ENCODE measurements at regions not wholly inside any gene's neighbourhood (a gene's known extent, or its start where the extent isn't known, plus 50 kb on each side); places are given as distances from the start of the nearest gene placed in this dataset.

DNA sequence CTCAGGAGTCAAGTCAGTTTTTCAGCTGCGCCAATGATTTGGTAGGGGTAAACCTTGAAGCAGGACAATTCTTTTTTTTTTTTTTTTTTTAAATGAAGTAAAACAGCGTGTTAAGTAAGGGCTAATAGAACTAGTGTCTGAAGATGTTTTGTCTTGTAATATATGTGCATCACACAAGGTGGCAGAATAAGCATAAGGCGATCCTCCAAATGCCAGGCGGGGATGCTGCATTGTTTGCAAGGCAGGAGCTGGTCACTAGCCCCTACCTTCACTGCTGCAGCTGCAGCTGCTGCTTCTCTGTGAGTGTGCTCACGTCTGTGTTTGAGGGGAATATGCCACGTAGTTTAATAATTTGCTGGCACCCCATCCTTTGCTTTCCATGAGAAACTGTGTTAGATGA, 272.7 kb upstream of the MAP3K7 start:
- TF ChIP-seq, protein P1, sequence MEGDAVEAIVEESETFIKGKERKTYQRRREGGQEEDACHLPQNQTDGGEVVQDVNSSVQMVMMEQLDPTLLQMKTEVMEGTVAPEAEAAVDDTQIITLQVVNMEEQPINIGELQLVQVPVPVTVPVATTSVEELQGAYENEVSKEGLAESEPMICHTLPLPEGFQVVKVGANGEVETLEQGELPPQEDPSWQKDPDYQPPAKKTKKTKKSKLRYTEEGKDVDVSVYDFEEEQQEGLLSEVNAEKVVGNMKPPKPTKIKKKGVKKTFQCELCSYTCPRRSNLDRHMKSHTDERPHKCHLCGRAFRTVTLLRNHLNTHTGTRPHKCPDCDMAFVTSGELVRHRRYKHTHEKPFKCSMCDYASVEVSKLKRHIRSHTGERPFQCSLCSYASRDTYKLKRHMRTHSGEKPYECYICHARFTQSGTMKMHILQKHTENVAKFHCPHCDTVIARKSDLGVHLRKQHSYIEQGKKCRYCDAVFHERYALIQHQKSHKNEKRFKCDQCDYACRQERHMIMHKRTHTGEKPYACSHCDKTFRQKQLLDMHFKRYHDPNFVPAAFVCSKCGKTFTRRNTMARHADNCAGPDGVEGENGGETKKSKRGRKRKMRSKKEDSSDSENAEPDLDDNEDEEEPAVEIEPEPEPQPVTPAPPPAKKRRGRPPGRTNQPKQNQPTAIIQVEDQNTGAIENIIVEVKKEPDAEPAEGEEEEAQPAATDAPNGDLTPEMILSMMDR (IDR thresholded peaks at IDR 0.05; ENCODE audit: insufficient read depth, low read length): no peak
- TF ChIP-seq, protein P2, sequence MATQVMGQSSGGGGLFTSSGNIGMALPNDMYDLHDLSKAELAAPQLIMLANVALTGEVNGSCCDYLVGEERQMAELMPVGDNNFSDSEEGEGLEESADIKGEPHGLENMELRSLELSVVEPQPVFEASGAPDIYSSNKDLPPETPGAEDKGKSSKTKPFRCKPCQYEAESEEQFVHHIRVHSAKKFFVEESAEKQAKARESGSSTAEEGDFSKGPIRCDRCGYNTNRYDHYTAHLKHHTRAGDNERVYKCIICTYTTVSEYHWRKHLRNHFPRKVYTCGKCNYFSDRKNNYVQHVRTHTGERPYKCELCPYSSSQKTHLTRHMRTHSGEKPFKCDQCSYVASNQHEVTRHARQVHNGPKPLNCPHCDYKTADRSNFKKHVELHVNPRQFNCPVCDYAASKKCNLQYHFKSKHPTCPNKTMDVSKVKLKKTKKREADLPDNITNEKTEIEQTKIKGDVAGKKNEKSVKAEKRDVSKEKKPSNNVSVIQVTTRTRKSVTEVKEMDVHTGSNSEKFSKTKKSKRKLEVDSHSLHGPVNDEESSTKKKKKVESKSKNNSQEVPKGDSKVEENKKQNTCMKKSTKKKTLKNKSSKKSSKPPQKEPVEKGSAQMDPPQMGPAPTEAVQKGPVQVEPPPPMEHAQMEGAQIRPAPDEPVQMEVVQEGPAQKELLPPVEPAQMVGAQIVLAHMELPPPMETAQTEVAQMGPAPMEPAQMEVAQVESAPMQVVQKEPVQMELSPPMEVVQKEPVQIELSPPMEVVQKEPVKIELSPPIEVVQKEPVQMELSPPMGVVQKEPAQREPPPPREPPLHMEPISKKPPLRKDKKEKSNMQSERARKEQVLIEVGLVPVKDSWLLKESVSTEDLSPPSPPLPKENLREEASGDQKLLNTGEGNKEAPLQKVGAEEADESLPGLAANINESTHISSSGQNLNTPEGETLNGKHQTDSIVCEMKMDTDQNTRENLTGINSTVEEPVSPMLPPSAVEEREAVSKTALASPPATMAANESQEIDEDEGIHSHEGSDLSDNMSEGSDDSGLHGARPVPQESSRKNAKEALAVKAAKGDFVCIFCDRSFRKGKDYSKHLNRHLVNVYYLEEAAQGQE (IDR thresholded peaks at IDR 0.05; ENCODE audit: insufficient replicate concordance, low read depth): no peak
